ENCODE measurements at regions not wholly inside any gene's neighbourhood (a gene's known extent, or its start where the extent isn't known, plus 50 kb on each side); places are given as distances from the start of the nearest gene placed in this dataset.

DNA sequence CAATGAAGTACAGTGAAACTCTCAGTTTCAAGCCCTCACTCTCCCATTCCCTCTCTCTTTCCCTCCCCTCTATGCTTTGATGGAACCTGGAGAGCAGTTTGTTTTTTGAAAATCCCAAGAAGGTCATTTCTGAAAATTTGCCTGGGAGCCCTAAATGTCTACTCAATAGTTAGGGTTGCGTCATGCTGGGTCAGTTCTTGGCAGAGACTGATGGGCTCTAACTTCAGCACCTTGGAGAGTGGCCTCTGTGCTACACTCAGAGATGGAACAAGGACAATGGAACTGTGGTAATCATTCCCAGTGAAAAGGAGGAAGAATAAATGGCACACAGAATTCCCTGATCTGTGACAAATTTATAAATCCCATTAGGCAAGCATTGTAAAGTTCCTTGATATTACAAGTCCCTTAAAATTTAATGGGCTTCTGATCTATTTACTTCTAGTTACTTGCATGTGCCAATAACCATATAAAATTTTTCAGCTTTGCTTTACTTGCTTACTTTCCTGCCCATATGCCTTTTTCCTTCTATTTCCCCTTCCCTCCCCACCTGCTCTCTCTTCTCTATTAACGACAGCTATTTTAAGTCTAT is 182.9 kb upstream of the KCND3 start:
- ATAC-seq (no peak), DNase-seq (peak in 1 of 10 donors; percentile 1)
- Mint-ChIP-seq H3K27me3 (peaks cover 12 to 28% (median 21%) of the 10 kb centered on the region in 5 donors), H3K4me3 (no peak overlapping the region), H3K4me1 (no peaks in the 10 kb centered on the region), H3K36me3 (no peaks in the 10 kb centered on the region), H3K27ac (no peak overlapping the region), H3K9me3 (peaks cover 0 to 10% (median 2%) of the 10 kb centered on the region in 9 donors)
- POLR2A ChIA-PET = no interaction called here

GRCh38 chr1:112177314-112177713 is 187.8 kb upstream of the KCND3 start:
- H3K4me3 Mint-ChIP-seq = no peak overlapping the region
- H3K27me3 Mint-ChIP-seq = peaks cover 8 to 24% (median 18%) of the 10 kb centered on the region in 5 donors
- H3K36me3 Mint-ChIP-seq = no peaks in the 10 kb centered on the region
- peaks cover 0 to 2% (median 0%) of the 10 kb centered on the region in 9 donors for H3K9me3 Mint-ChIP-seq
- no peak for DNase-seq
- ATAC-seq = no peak
- H3K4me1 Mint-ChIP-seq = no peaks in the 10 kb centered on the region
- H3K27ac Mint-ChIP-seq = no peak overlapping the region
- POLR2A ChIA-PET = no interaction called here

- H3K4me3 Mint-ChIP-seq = no peak overlapping the region
- POLR2A ChIA-PET = no interaction called here
- peaks cover under 1 to 16% (median 7%) of the 10 kb centered on the region in 9 donors for H3K9me3 Mint-ChIP-seq
- H3K36me3 Mint-ChIP-seq = peaks cover 0 to 5% (median 5%) of the 10 kb centered on the region in 3 donors
- H3K27me3 Mint-ChIP-seq = peaks cover 11 to 29% (median 18%) of the 10 kb centered on the region in 5 donors
- no peak overlapping the region for H3K27ac Mint-ChIP-seq
- H3K4me1 Mint-ChIP-seq = no peaks in the 10 kb centered on the region
- no peak for DNase-seq
- no peak for ATAC-seq
Measured at GRCh38 chr1:112188611-112189010, 199.1 kb upstream of the KCND3 start.

- peaks cover 0 to 5% (median 5%) of the 10 kb centered on the region in 3 donors for H3K36me3 Mint-ChIP-seq
- H3K9me3 Mint-ChIP-seq = peaks cover 7 to 26% (median 11%) of the 10 kb centered on the region in 9 donors
- POLR2A ChIA-PET = no interaction called here
- no peak for ATAC-seq
- DNase-seq = no peak
- H3K27me3 Mint-ChIP-seq = peaks cover 0 to 21% (median 13%) of the 10 kb centered on the region in 5 donors
- H3K4me1 Mint-ChIP-seq = no peaks in the 10 kb centered on the region
- no peak overlapping the region for H3K27ac Mint-ChIP-seq
- H3K4me3 Mint-ChIP-seq = no peak overlapping the region
Measured at GRCh38 chr1:112196008-112196588, 199.9 kb upstream of the CTTNBP2NL start.

GRCh38 chr1:112196731-112197130 is 199.3 kb upstream of the CTTNBP2NL start:
- Mint-ChIP-seq H3K36me3 (peaks cover 0 to 5% (median 5%) of the 10 kb centered on the region in 3 donors), H3K27ac (no peak overlapping the region), H3K4me1 (no peaks in the 10 kb centered on the region), H3K4me3 (no peak overlapping the region), H3K9me3 (peaks cover 7 to 26% (median 11%) of the 10 kb centered on the region in 9 donors), H3K27me3 (peaks cover 0 to 17% (median 11%) of the 10 kb centered on the region in 5 donors)
- POLR2A ChIA-PET = no interaction called here
- ATAC-seq = no peak
- DNase-seq = no peak

- POLR2A ChIA-PET = no interaction called here
- H3K27ac Mint-ChIP-seq = no peak overlapping the region
- peaks cover 0 to 4% (median 1%) of the 10 kb centered on the region in 3 donors for H3K36me3 Mint-ChIP-seq
- no peak overlapping the region for H3K4me3 Mint-ChIP-seq
- ATAC-seq (no peak), DNase-seq (no peak)
- H3K27me3 Mint-ChIP-seq = peaks cover 19 to 57% (median 30%) of the 10 kb centered on the region in 5 donors
- H3K4me1 Mint-ChIP-seq = no peaks in the 10 kb centered on the region
- peaks cover 0 to 14% (median 9%) of the 10 kb centered on the region in 9 donors for H3K9me3 Mint-ChIP-seq
Measured at GRCh38 chr1:112209493-112209892, 186.5 kb upstream of the CTTNBP2NL start.

GRCh38 chr1:112219267-112219666 is 176.7 kb upstream of the CTTNBP2NL start:
- ATAC-seq (no peak), DNase-seq (no peak)
- Mint-ChIP-seq H3K9me3 (peaks cover 0 to 18% (median 8%) of the 10 kb centered on the region in 9 donors), H3K36me3 (no peaks in the 10 kb centered on the region), H3K27me3 (peaks cover 8 to 36% (median 13%) of the 10 kb centered on the region in 5 donors), H3K4me3 (no peak overlapping the region), H3K27ac (no peak overlapping the region), H3K4me1 (no peaks in the 10 kb centered on the region)
- POLR2A ChIA-PET = no interaction called here

DNA sequence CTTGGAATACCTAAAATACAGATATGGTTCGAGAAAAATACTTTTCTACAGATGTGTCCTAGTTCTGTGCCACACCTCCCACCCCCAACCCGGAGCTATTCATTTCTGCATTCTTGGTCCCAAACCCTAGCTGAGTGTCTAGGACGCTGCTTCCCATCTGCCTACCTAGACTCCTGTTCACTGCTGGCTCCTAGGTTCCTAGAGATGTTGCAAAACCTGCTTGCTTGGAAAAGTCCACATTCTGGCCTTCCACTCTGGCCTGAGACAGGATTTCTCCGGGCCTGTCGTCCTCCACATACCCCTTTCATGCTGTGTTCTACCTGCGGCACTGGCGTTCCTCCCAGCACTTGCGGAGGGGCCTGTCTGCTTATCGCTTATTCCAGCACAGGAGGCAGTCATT is 165.8 kb upstream of the CTTNBP2NL start:
- H3K4me3 Mint-ChIP-seq = no peak overlapping the region
- no peak for DNase-seq
- peaks cover 8 to 32% (median 21%) of the 10 kb centered on the region in 9 donors for H3K9me3 Mint-ChIP-seq
- ATAC-seq = no peak
- H3K4me1 Mint-ChIP-seq = no peaks in the 10 kb centered on the region
- peaks cover 3 to 11% (median 9%) of the 10 kb centered on the region in 5 donors for H3K27me3 Mint-ChIP-seq
- H3K36me3 Mint-ChIP-seq = peaks cover 0 to 16% (median 0%) of the 10 kb centered on the region in 3 donors
- no peak overlapping the region for H3K27ac Mint-ChIP-seq
- POLR2A ChIA-PET = no interaction called here

DNA sequence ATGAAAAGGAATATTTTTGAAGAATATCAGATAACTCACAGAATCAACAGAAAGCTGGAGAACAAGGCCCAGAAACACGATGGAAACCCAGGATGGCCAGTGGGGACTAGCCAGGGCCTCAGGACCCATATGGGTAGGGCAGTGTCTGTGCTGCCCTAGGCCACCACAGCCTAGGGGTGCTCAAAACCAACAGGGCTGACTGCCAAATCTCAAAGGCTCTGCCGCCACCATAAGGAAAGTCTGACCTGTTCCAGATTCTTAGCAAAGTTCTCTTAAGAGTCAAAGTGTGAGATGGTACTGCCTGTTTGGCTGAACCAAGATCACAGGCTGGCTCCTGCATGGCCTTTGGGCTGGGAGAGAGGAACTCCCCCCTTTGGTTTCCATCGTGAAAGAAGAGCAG is 164.7 kb upstream of the CTTNBP2NL start:
- POLR2A ChIA-PET = no interaction called here
- Mint-ChIP-seq H3K36me3 (peaks cover 0 to 16% (median 0%) of the 10 kb centered on the region in 3 donors), H3K4me1 (no peaks in the 10 kb centered on the region), H3K27ac (no peak overlapping the region), H3K27me3 (peaks cover 5 to 11% (median 9%) of the 10 kb centered on the region in 5 donors), H3K9me3 (peaks cover 8 to 32% (median 22%) of the 10 kb centered on the region in 9 donors), H3K4me3 (no peak overlapping the region)
- ATAC-seq = no peak
- no peak for DNase-seq

DNA sequence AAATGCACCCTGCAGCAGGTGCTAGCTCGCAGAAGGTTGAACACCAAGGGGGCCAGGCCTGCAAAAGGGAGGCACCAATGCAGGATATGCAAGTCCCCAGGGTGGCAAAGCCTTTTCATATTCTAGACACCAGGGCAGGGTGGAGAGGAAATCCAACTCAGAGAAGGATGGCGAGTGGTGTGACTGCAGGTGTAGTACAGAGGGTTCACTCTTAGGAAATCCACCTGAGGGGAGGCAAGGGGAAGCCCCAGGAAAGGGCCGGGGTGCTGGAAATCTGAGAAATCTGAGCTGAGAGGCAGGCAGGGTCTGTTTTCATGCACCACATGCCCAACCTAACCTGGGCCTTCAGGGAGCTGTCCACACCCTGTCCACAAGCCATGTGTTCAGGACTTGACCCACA is 163.2 kb upstream of the CTTNBP2NL start:
- Mint-ChIP-seq H3K27me3 (peaks cover 8 to 15% (median 9%) of the 10 kb centered on the region in 5 donors), H3K36me3 (peaks cover 0 to 13% (median 0%) of the 10 kb centered on the region in 3 donors), H3K4me3 (no peak overlapping the region), H3K4me1 (no peaks in the 10 kb centered on the region), H3K9me3 (peaks cover 8 to 25% (median 18%) of the 10 kb centered on the region in 9 donors), H3K27ac (no peak overlapping the region)
- DNase-seq (no peak), ATAC-seq (no peak)
- POLR2A ChIA-PET = no interaction called here

GRCh38 chr1:112234710-112235109 is 161.3 kb upstream of the CTTNBP2NL start:
- no peak overlapping the region for H3K4me3 Mint-ChIP-seq
- POLR2A ChIA-PET = no interaction called here
- H3K9me3 Mint-ChIP-seq = peaks cover 0 to 13% (median 4%) of the 10 kb centered on the region in 9 donors
- H3K4me1 Mint-ChIP-seq = no peaks in the 10 kb centered on the region
- H3K27ac Mint-ChIP-seq = no peak overlapping the region
- no peak for DNase-seq
- peaks cover 0 to 6% (median 0%) of the 10 kb centered on the region in 3 donors for H3K36me3 Mint-ChIP-seq
- H3K27me3 Mint-ChIP-seq = peaks cover 12 to 34% (median 19%) of the 10 kb centered on the region in 5 donors
- ATAC-seq = no peak

DNA sequence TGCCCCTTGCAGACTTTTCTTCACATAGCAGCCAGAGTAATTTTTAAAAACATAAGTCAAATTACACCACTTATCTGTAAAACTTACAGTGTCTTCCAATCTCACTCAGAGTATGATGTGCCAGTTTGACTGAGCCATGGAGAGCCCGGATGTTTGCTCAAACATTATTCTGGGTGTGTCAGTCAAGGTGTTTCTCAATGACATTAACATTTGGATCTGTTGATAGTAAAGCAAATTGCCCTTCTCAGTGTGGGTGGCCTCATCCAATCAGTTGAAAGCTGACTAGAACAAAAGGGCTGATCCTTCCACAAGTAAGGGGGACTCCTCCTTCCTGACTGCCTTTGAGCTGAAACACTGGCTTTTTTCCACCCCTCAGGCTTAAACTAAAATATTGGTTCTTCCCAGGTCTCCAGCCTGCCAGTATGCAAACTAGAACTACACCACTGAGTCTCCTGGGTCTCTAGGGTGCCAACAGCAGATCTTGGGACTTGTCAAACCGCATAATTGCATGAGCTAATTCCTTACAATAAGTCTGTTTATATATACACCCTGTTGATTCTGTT is 157.9 kb upstream of the CTTNBP2NL start:
- DNase-seq = no peak
- Mint-ChIP-seq H3K27me3 (peaks cover 16 to 42% (median 25%) of the 10 kb centered on the region in 5 donors), H3K4me3 (no peak overlapping the region), H3K27ac (no peak overlapping the region), H3K36me3 (peaks cover 0 to 6% (median 0%) of the 10 kb centered on the region in 3 donors), H3K4me1 (no peaks in the 10 kb centered on the region), H3K9me3 (peaks cover 0 to 9% (median 0%) of the 10 kb centered on the region in 9 donors)
- POLR2A ChIA-PET = no interaction called here
- no peak for ATAC-seq

GRCh38 chr1:112239683-112240330 is 156.2 kb upstream of the CTTNBP2NL start:
- Mint-ChIP-seq H3K4me3 (no peak overlapping the region), H3K27ac (no peak overlapping the region), H3K4me1 (no peaks in the 10 kb centered on the region), H3K36me3 (peaks cover 0 to 6% (median 0%) of the 10 kb centered on the region in 3 donors), H3K9me3 (peaks cover 0 to 6% (median 0%) of the 10 kb centered on the region in 9 donors), H3K27me3 (peaks cover 15 to 49% (median 25%) of the 10 kb centered on the region in 5 donors)
- POLR2A ChIA-PET = no interaction called here
- ATAC-seq (no peak), DNase-seq (no peak)

All from naive thymus-derived CD8-positive, alpha-beta T cell (primary cell).